H9 (cell line): ENCODE measurements at regions not wholly inside any gene's neighbourhood (a gene's known extent, or its start where the extent isn't known, plus 50 kb on each side); places are given as distances from the start of the nearest gene placed in this dataset.
A peak's percentile ranks its signal among the peaks of the same experiment; 100 is the strongest.

ENCODE experiments used
- DNase-seq: peaks from one replicate; pipeline ENCODE4 v3.0.0-alpha.2; 2017
- H2AFZ ChIP-seq: one replicate; pipeline ENCODE4 v1.6.1; 2013; ENCODE audit warnings: mild to moderate bottlenecking, low read length, control low read depth, moderate library complexity
- H2AK5ac ChIP-seq: 2 replicates; pipeline ENCODE4 v1.6.1; 2013; ENCODE audit warnings: low read length, control low read depth, mixed read lengths; ENCODE audit not compliant: insufficient read length
- H2BK120ac ChIP-seq: one replicate; pipeline ENCODE4 v1.6.1; 2013; ENCODE audit warnings: low read depth, mild to moderate bottlenecking, low read length, control low read depth, inconsistent platforms; ENCODE audit not compliant: poor library complexity, severe bottlenecking
- H2BK12ac ChIP-seq: 2 replicates; pipeline ENCODE4 v1.6.1; 2013; ENCODE audit warnings: low read length, control low read depth, mixed read lengths, low read depth; ENCODE audit not compliant: insufficient read length
- H2BK15ac ChIP-seq: 2 replicates; pipeline ENCODE4 v1.6.1; 2013; ENCODE audit warnings: low read depth, low read length, control low read depth
- H2BK20ac ChIP-seq: one replicate; pipeline ENCODE4 v1.6.1; 2013; ENCODE audit warnings: low read depth, mild to moderate bottlenecking, low read length, control low read depth, inconsistent platforms; ENCODE audit not compliant: poor library complexity, severe bottlenecking
- H2BK5ac ChIP-seq: 2 replicates; pipeline ENCODE4 v1.6.1; 2013; ENCODE audit warnings: low read length, control low read depth, mixed read lengths; ENCODE audit not compliant: insufficient read length
- H3K14ac ChIP-seq: 2 replicates; pipeline ENCODE4 v1.6.1; 2013; ENCODE audit warnings: low read length, control low read depth; ENCODE audit not compliant: insufficient read depth
- H3K18ac ChIP-seq: 2 replicates; pipeline ENCODE4 v1.6.1; 2013; ENCODE audit warnings: low read depth, mild to moderate bottlenecking, mixed read lengths, low read length, control low read depth; ENCODE audit not compliant: insufficient read length
- H3K23ac ChIP-seq: 2 replicates; pipeline ENCODE4 v1.6.1; 2013; ENCODE audit warnings: low read length, control low read depth, mixed read lengths, low read depth; ENCODE audit not compliant: insufficient read length
- H3K23me2 ChIP-seq: 2 replicates; pipeline ENCODE4 v1.6.1; 2013; ENCODE audit warnings: low read depth, mild to moderate bottlenecking, mixed read lengths, low read length, control low read depth; ENCODE audit not compliant: insufficient read length, poor library complexity, severe bottlenecking
- H3K27ac ChIP-seq: 2 replicates; pipeline ENCODE4 v1.5.1; 2013; ENCODE audit warnings: low read length, control low read depth, mixed read lengths, low read depth; ENCODE audit not compliant: insufficient read length
- H3K27me3 ChIP-seq: 2 replicates; pipeline ENCODE4 v1.6.1; 2013; ENCODE audit warnings: low read length, control low read depth, inconsistent platforms; ENCODE audit not compliant: insufficient read depth
- H3K4ac ChIP-seq: 2 replicates; pipeline ENCODE4 v1.6.1; 2013; ENCODE audit warnings: low read depth, mild to moderate bottlenecking, control low read depth, inconsistent platforms, low read length, moderate library complexity
- H3K4me1 ChIP-seq: 2 replicates; pipeline ENCODE4 v1.6.1; 2013; ENCODE audit warnings: low read length, control low read depth, inconsistent platforms; ENCODE audit not compliant: insufficient read depth
- H3K4me2 ChIP-seq: 2 replicates; pipeline ENCODE4 v1.6.1; 2013; ENCODE audit warnings: low read length, control low read depth, mixed read lengths; ENCODE audit not compliant: insufficient read length, insufficient read depth
- H3K56ac ChIP-seq: 2 replicates; pipeline ENCODE4 v1.6.1; 2013; ENCODE audit warnings: low read depth, mild to moderate bottlenecking, mixed read lengths, low read length, control low read depth; ENCODE audit not compliant: insufficient read length
- H3K79me1 ChIP-seq: 2 replicates; pipeline ENCODE4 v1.6.1; 2013; ENCODE audit warnings: low read depth, mild to moderate bottlenecking, moderate library complexity, low read length, control low read depth, inconsistent platforms; ENCODE audit not compliant: insufficient read depth, poor library complexity, severe bottlenecking
- H3K79me2 ChIP-seq: 2 replicates; pipeline ENCODE4 v1.6.1; 2013; ENCODE audit warnings: low read length, control low read depth, inconsistent platforms; ENCODE audit not compliant: insufficient read depth
- H3K9ac ChIP-seq: 2 replicates; pipeline ENCODE4 v1.6.1; 2013; ENCODE audit warnings: low read length, control low read depth, mixed read lengths; ENCODE audit not compliant: insufficient read length; ENCODE audit errors: extremely low read depth
- H3K9me3 ChIP-seq: one replicate; pipeline ENCODE4 v1.6.1; 2013; ENCODE audit warnings: low read depth, low read length, inconsistent platforms; ENCODE audit not compliant: control insufficient read depth
- H3T11ph ChIP-seq: one replicate; pipeline ENCODE4 v1.6.1; 2013; ENCODE audit warnings: mild to moderate bottlenecking, low read length, control low read depth, inconsistent platforms
- H4K20me1 ChIP-seq: one replicate; pipeline ENCODE4 v1.6.1; 2013; ENCODE audit not compliant: control insufficient read depth, insufficient read length, insufficient read depth
- H4K5ac ChIP-seq: 2 replicates; pipeline ENCODE4 v1.6.1; 2013; ENCODE audit warnings: low read depth, mild to moderate bottlenecking, mixed read lengths, low read length, control low read depth; ENCODE audit not compliant: insufficient read length
- H4K8ac ChIP-seq: replicated peaks from 2 replicates; pipeline ENCODE4 v1.6.1; 2013; ENCODE audit warnings: low read length, control low read depth, mixed read lengths, low read depth; ENCODE audit not compliant: insufficient read length
- H4K91ac ChIP-seq: 2 replicates; pipeline ENCODE4 v1.6.1; 2013; ENCODE audit warnings: low read depth, mild to moderate bottlenecking, moderate library complexity, mixed read lengths, low read length, control low read depth; ENCODE audit not compliant: insufficient read length
- H3K27ac Mint-ChIP-seq, 3 experiments: 2 replicates in 2 of 3; 3 replicates in 1 of 3; pipeline ENCODE4 v1.8.0; 2020 to 2021; ENCODE audit warnings: mixed read lengths in 3 of 3, mild to moderate bottlenecking in 1 of 3, moderate library complexity in 1 of 3
- H3K27me3 Mint-ChIP-seq: 2 replicates; pipeline ENCODE4 v1.8.0; 2021; ENCODE audit warnings: low read depth, mild to moderate bottlenecking, moderate library complexity, mixed read lengths
- H3K36me3 Mint-ChIP-seq, 3 experiments: 2 replicates in 2 of 3; 3 replicates in 1 of 3; pipeline ENCODE4 v1.8.0; 2020 to 2021; ENCODE audit warnings: low read depth in 3 of 3, mixed read lengths in 3 of 3; ENCODE audit not compliant: insufficient read depth in 1 of 3
- H3K4me1 Mint-ChIP-seq, 2 experiments: 2 replicates each; pipeline ENCODE4 v1.8.0; 2020; ENCODE audit warnings: mixed read lengths in 2 of 2
- H3K4me3 Mint-ChIP-seq, 2 experiments: 2 replicates in 1 of 2; 3 replicates in 1 of 2; pipeline ENCODE4 v1.8.0; 2020 to 2021; ENCODE audit warnings: mild to moderate bottlenecking in 2 of 2, mixed read lengths in 2 of 2, moderate library complexity in 1 of 2
- H3K9me3 Mint-ChIP-seq, 2 experiments: 2 replicates in 1 of 2; 3 replicates in 1 of 2; pipeline ENCODE4 v1.8.0; 2020; ENCODE audit warnings: mild to moderate bottlenecking in 2 of 2, mixed read lengths in 2 of 2, moderate library complexity in 1 of 2
- CTCF ChIP-seq: fragments of 200-600 bp; sonication (generic); conservative IDR thresholded peaks from 3 replicates; pipeline ENCODE4 v1.8.0; 2021; ENCODE audit warnings: antibody characterized with exemption, mild to moderate bottlenecking
- WGBS: extraction: QIAGEN DNeasy Blood & Tissue Kit; methylation state at CpG from one replicate; pipeline ENCODE4 v1.1.7; 2013; ENCODE audit warnings: missing lambda C conversion rate, low lambda C conversion rate, mixed read lengths; ENCODE audit not compliant: insufficient read length; ENCODE audit errors: extremely low coverage; 5-methylcytosine and 5-hydroxymethylcytosine counted together

DNA sequence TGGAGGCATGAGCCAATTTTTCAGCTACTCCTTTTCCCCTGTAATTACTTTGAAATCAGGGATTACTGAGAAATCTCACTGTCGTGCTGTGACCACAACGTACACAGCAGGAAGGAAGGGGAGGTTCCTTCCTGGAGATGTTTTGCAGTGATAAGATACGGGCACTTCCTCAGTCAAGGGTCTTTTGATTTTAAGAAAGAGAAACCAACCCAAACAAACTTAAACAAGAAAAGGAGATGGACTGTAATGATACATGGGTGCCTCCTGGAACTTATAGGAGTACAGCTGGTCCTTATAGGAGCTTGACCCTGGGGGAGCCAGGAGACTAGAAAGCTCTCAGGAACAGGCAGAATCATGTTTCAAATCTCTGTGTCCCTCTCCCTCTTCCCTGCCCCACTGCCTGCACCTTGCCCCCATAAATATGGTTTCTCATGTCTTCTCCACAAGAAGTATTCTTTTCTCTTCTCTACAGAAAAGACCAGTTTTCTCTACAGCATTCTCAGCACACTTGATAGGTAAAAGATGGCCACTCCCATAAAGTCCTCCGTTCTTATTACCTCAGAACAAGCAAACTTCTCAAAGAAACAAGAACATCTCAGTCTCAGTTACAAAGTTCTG lies 281.1 kb upstream of the AMIGO2 start:
- Histone ChIP-seq H2BK12ac (no peak overlapping the region), H3K9ac (no peak overlapping the region), H3K27ac (no peak overlapping the region), H3K27me3 (no peaks in the 10 kb centered on the region), H4K91ac (no peak overlapping the region), H3K18ac (no peak overlapping the region), H3K79me2 (no peaks in the 10 kb centered on the region; the same call in 1 of the 2 replicates), H3K9me3 (no peaks in the 10 kb centered on the region), H4K8ac (no peak overlapping the region), H2BK5ac (no peak overlapping the region), H3K56ac (no peak overlapping the region), H2BK15ac (no peak overlapping the region), H3T11ph (no peak overlapping the region), H4K5ac (no peak overlapping the region), H4K20me1 (no peaks in the 10 kb centered on the region), H3K23me2 (no peaks in the 10 kb centered on the region), H3K79me1 (no peaks in the 10 kb centered on the region), H3K14ac (no peak overlapping the region), H3K23ac (no peak overlapping the region), H2AK5ac (no peak overlapping the region), H2BK20ac (no peak overlapping the region), H3K4me1 (no peaks in the 10 kb centered on the region), H2AFZ (no peak overlapping the region), H2BK120ac (no peak overlapping the region), H3K4ac (no peak overlapping the region), H3K4me2 (no peak overlapping the region)
- WGBS, result no CpG with 5 or more reads among the region's 4 CpGs
- TF ChIP-seq CTCF, result no peak
- no peak for DNase-seq
- Mint-ChIP-seq H3K27ac (peak overlapping the region in 1 of 3 experiments; percentile 42; a peak in 1 of 7 replicates), H3K4me3 (no peak overlapping the region), H3K27me3 (no peaks in the 10 kb centered on the region), H3K36me3 (no peaks in the 10 kb centered on the region), H3K9me3 (no peaks in the 10 kb centered on the region), H3K4me1 (peaks cover 2 to 3% of the 10 kb centered on the region in 2 experiments; a peak in 1 of 4 replicates)
